C4-2B (cell line): ENCODE measurements at regions not wholly inside any gene's neighbourhood (a gene's known extent, or its start where the extent isn't known, plus 50 kb on each side); places are given as distances from the start of the nearest gene placed in this dataset.
"Not testable (repeated sequence)": the region's sequence is repeated elsewhere in the genome, so short reads cannot be mapped to it uniquely, and the experiment has no call there.

Experiments used
- H3K27ac ChIP-seq: fragments of 450-650 bp; 2 replicates; pipeline ENCODE4 v1.5.1; 2017
- CTCF ChIP-seq: fragments of 450-650 bp; conservative IDR thresholded peaks from 2 replicates; pipeline ENCODE4 v1.5.1; 2017; ENCODE audit warnings: mild to moderate bottlenecking
- ZFX ChIP-seq: fragments of 450-650 bp; IDR thresholded peaks from 2 replicates; pipeline ENCODE4 v1.6.1; 2017

- TF ChIP-seq ZFX (no peak), CTCF (no peak)
- H3K27ac ChIP-seq = no peak overlapping the region
Observed at GRCh38 chr10:20598590-20598989, 298.5 kb downstream of the NEBL start.

GRCh38 chr10:20596911-20597310 is 300.2 kb downstream of the NEBL start:
- H3K27ac ChIP-seq = no peak overlapping the region
- TF ChIP-seq ZFX = no peak
- no peak for TF ChIP-seq CTCF

DNA sequence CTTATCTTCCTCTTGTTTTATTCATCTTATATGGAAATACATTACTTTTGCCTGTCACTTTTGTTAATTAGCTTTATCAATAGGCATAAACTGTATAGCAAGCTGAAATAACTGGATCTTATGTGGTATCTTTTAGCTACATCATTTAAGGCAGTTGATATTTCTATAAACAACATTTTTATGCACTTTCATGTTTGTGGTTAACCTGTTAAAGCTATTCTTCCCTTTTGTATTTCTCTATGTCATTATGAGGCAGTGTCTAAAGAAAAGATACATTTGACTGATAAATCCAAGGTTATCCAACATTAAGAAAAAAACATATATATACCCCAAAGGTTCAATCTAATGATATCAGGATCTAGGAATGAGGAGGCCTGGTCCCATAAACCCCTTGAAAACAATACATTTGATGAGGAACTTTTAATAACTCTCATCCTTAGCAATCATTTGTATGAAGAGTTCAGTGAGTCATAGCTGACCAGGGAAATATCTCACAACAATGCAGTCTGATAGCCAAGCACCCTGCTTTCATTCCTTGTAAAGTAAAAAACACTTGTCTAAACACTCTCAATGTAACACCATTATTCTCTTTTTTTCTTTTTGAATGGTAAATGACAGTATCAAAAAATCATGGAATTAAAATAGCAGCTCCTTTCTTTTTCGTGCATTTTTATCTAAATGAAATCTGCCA is 300.9 kb downstream of the NEBL start:
- H3K27ac ChIP-seq = no peak overlapping the region
- TF ChIP-seq CTCF (no peak), ZFX (no peak)

DNA sequence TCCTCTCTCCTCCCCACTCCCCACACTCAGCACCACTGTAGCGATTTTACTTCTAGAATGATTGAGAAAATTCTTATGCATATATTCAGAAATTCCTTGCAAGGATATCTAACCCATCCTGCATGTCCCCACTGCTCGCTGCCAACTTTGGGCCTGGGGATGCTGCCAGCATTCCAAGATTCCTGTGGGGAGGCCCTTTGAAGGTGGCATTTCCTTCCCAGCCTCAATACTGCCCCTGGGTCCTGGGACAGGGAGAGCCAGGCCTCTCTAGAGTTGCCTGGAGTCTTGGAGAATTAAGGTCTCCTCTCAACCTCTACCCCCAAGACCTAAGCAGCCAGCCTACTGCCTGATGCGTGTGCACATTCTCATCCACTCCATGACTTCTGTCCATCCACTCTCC is 303.5 kb downstream of the NEBL start:
- no peak overlapping the region for H3K27ac ChIP-seq
- TF ChIP-seq ZFX (no peak), CTCF (no peak)

- no peak for TF ChIP-seq ZFX
- TF ChIP-seq CTCF = no peak
- H3K27ac ChIP-seq = no peak overlapping the region
Observed at GRCh38 chr10:20582041-20582440, 315.1 kb downstream of the NEBL start.

- no peak overlapping the region for H3K27ac ChIP-seq
- TF ChIP-seq ZFX (no peak), CTCF (no peak)
Observed at GRCh38 chr10:20573924-20574323, 323.2 kb downstream of the NEBL start.

GRCh38 chr10:20555990-20556389 is 341.1 kb downstream of the NEBL start:
- H3K27ac ChIP-seq = not testable (repeated sequence)

GRCh38 chr10:20552382-20552781 is 344.7 kb downstream of the NEBL start:
- TF ChIP-seq ZFX (no peak), CTCF (no peak)
- H3K27ac ChIP-seq = no peak overlapping the region
